Body of pancreas (tissue), 4 donors: ENCODE measurements at regions not wholly inside any gene's neighbourhood (a gene's known extent, or its start where the extent isn't known, plus 50 kb on each side); places are given as distances from the start of the nearest gene placed in this dataset.

Source experiments
- ATAC-seq: fragments of 150-250 bp; one replicate; pipeline ENCODE4 v1.9.1; 2016
- DNase-seq, 4 donors: peaks; one replicate each; pipeline ENCODE4 v3.0.0-alpha.2; 2019
- H3K27ac ChIP-seq, 4 donors: fragments of 200-600 bp; sonication (generic); 1 replicate in 3 of 4; 2 replicates in 1 of 4; pipeline versions ENCODE4 v1.5.1 to v1.6.1; 2016 to 2019; ENCODE audit warnings: mild to moderate bottlenecking in 1 of 4, mixed read lengths in 1 of 4, moderate library complexity in 1 of 4
- H3K27me3 ChIP-seq, 2 donors: fragments of 200-600 bp; sonication (generic); one replicate each; pipeline ENCODE4 v1.6.0; 2016; ENCODE audit warnings: mild to moderate bottlenecking in 1 of 2
- H3K36me3 ChIP-seq, 2 donors: fragments of 200-600 bp; sonication (generic); replicated peaks in 1 of 2; 2 replicates each; pipeline ENCODE4 v1.5.1; 2016; ENCODE audit warnings: low read depth in 2 of 2; ENCODE audit not compliant: insufficient read depth in 1 of 2
- H3K4me1 ChIP-seq: fragments of 200-600 bp; sonication (generic); one replicate; pipeline ENCODE4 v1.6.0; 2016
- H3K4me3 ChIP-seq, 2 donors: fragments of 200-600 bp; sonication (generic); 1 replicate in 1 of 2; 2 replicates in 1 of 2; pipeline ENCODE4 v1.5.1; 2016 to 2019
- H3K9me3 ChIP-seq, 3 donors: fragments of 200-600 bp; sonication (generic); 1 replicate in 2 of 3; 2 replicates in 1 of 3; pipeline ENCODE4 v1.5.1; 2016
- POLR2A ChIP-seq, 3 donors: fragments of 450-650 bp; IDR thresholded peaks; one replicate each; pipeline ENCODE4 v1.6.1; 2016; ENCODE audit warnings: antibody characterized with exemption in 3 of 3, mild to moderate bottlenecking in 2 of 3
- WGBS, 2 donors: methylation state at CpG; one replicate each; pipeline ENCODE4 v1.1.5; 2017; 5-methylcytosine and 5-hydroxymethylcytosine counted together
- intact Hi-C: fragments of 100-400 bp; cut with DNase I; formaldehyde crosslinking; loops from one replicate; pipeline ENCODE4 v1.15.1; 2023
- TF ChIP-seq, protein P1 (sequence below), 7 experiments: fragments of 450-650 bp in 4 of 7; fragments of 200-600 bp in 3 of 7; sonication (generic) in 3 of 7; IDR thresholded peaks; one replicate each; pipeline ENCODE4 v1.5.1; 2016 to 2019; ENCODE audit warnings: antibody characterized with exemption in 7 of 7

DNA sequence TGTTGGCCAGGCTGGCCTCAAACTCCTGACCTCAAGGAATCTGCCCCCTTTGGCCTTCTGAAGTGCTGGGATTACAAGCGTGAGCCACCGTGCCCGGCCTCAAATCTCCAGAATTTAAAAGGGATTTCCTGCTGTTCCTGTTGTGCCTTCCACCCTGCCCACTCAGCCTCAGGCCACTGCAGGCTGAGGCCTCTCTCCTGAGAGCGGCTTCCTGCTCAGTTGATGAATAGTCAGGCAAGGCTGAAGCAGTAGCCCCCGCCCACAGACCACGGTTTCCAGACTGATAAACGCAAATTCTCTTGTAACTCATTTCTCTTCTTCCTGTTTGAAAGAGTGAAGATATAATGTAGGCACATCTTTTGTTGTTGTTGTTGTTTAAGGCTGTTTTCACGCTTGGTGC is 127.0 kb upstream of the PLCXD3 start:
- H3K27me3 ChIP-seq: no peaks in the 10 kb centered on the region
- intact Hi-C loops: no loop called here
- 66 to 72% methylated on average over 8 of the region's 8 CpGs for WGBS, 2 donors
- H3K27ac ChIP-seq: no peak overlapping the region
- no peak overlapping the region for H3K4me3 ChIP-seq
- TF ChIP-seq POLR2A (IDR thresholded peaks at IDR 0.05): no peak
- TF ChIP-seq, protein P1, sequence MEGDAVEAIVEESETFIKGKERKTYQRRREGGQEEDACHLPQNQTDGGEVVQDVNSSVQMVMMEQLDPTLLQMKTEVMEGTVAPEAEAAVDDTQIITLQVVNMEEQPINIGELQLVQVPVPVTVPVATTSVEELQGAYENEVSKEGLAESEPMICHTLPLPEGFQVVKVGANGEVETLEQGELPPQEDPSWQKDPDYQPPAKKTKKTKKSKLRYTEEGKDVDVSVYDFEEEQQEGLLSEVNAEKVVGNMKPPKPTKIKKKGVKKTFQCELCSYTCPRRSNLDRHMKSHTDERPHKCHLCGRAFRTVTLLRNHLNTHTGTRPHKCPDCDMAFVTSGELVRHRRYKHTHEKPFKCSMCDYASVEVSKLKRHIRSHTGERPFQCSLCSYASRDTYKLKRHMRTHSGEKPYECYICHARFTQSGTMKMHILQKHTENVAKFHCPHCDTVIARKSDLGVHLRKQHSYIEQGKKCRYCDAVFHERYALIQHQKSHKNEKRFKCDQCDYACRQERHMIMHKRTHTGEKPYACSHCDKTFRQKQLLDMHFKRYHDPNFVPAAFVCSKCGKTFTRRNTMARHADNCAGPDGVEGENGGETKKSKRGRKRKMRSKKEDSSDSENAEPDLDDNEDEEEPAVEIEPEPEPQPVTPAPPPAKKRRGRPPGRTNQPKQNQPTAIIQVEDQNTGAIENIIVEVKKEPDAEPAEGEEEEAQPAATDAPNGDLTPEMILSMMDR (IDR thresholded peaks at IDR 0.05): no peak
- H3K9me3 ChIP-seq: no peaks in the 10 kb centered on the region
- H3K36me3 ChIP-seq: no peaks in the 10 kb centered on the region
- ATAC-seq (no peak), DNase-seq (no peak)
- H3K4me1 ChIP-seq: no peaks in the 10 kb centered on the region

DNA sequence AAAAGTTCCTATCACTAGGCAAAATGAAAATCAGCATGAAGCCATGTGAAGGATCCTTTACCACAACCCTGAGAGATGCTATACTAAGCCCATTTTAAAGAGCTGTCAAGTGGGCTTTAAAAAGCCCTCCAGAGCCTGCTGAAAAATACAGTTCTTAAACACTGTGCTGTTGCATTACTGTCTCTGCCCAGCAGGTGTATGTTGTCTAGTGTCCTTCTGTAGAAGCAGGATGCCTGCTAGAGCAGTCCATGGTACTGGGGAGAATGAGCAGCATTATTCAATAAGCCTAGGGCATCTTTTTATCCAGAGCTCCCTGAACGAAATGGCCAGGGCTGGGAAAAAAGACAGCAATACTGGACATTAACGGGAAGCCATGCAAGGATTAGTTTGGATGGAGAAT is 126.2 kb upstream of the PLCXD3 start:
- ATAC-seq (no peak), DNase-seq (peak in 1 of 4 donors; percentile 2)
- H3K27ac ChIP-seq: no peak overlapping the region
- intact Hi-C loops: no loop called here
- no peaks in the 10 kb centered on the region for H3K27me3 ChIP-seq
- 50 to 68% methylated on average over 2 of the region's 2 CpGs for WGBS, 2 donors
- H3K4me1 ChIP-seq: no peaks in the 10 kb centered on the region
- no peaks in the 10 kb centered on the region for H3K36me3 ChIP-seq
- TF ChIP-seq POLR2A (IDR thresholded peaks at IDR 0.05): no peak
- TF ChIP-seq, protein P1 (IDR thresholded peaks at IDR 0.05): no peak
- no peak overlapping the region for H3K4me3 ChIP-seq
- no peaks in the 10 kb centered on the region for H3K9me3 ChIP-seq

DNA sequence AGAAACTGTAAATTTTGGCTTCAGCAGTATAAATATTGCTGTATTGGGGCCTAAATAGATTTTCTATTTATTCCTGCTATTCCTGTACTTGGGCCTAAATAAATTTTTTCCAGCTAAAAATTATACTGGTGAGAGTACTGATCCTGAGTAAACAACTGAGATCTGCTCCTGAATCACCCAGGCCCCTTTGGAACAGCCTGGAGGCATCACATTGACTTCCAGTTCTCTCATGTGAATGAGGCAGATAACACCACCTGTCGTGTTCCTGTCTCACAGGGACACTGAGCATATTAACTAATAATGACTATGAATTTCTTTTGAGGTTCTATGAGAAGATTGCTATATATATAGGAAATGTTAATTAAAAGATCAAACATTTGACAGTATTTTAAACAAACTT is 119.5 kb upstream of the PLCXD3 start:
- no peak overlapping the region for H3K4me3 ChIP-seq
- H3K27me3 ChIP-seq: no peaks in the 10 kb centered on the region
- intact Hi-C loops: no loop called here
- no peak for ATAC-seq
- H3K9me3 ChIP-seq: no peaks in the 10 kb centered on the region
- WGBS, 2 donors: 7 to 15% methylated on average over 1 of the region's 1 CpG
- no peak overlapping the region for H3K27ac ChIP-seq
- no peaks in the 10 kb centered on the region for H3K36me3 ChIP-seq
- H3K4me1 ChIP-seq: no peaks in the 10 kb centered on the region
- peak in 1 of 4 donors; percentile 7 for DNase-seq
- TF ChIP-seq, protein P1 (IDR thresholded peaks at IDR 0.05): no peak
- TF ChIP-seq POLR2A (IDR thresholded peaks at IDR 0.05): no peak

- H3K4me3 ChIP-seq: no peak overlapping the region
- H3K27ac ChIP-seq: no peak overlapping the region
- no peak for DNase-seq
- intact Hi-C loops: no loop called here
- H3K9me3 ChIP-seq: no peaks in the 10 kb centered on the region
- H3K27me3 ChIP-seq: no peaks in the 10 kb centered on the region
- H3K36me3 ChIP-seq: no peaks in the 10 kb centered on the region
- no peak for ATAC-seq
- no peaks in the 10 kb centered on the region for H3K4me1 ChIP-seq
- TF ChIP-seq, protein P1 (IDR thresholded peaks at IDR 0.05): no peak
- no peak for TF ChIP-seq POLR2A (IDR thresholded peaks at IDR 0.05)
Observed at GRCh38 chr5:41625571-41625970, 115.2 kb upstream of the PLCXD3 start.

GRCh38 chr5:41621420-41621819 is 111.0 kb upstream of the PLCXD3 start:
- H3K36me3 ChIP-seq: no peaks in the 10 kb centered on the region
- H3K27ac ChIP-seq: no peak overlapping the region
- ATAC-seq: no peak
- H3K27me3 ChIP-seq: no peaks in the 10 kb centered on the region
- no peaks in the 10 kb centered on the region for H3K9me3 ChIP-seq
- WGBS, 2 donors: 31 to 45% methylated on average over 2 of the region's 2 CpGs
- no peak for DNase-seq
- H3K4me3 ChIP-seq: no peak overlapping the region
- intact Hi-C loops: no loop called here
- no peaks in the 10 kb centered on the region for H3K4me1 ChIP-seq
- no peak for TF ChIP-seq POLR2A (IDR thresholded peaks at IDR 0.05)
- TF ChIP-seq, protein P1 (IDR thresholded peaks at IDR 0.05): no peak
